IMR-90 (cell line): ENCODE measurements at regions not wholly inside any gene's neighbourhood (a gene's known extent, or its start where the extent isn't known, plus 50 kb on each side); places are given as distances from the start of the nearest gene placed in this dataset.

ENCODE experiments used
- ATAC-seq: fragments of 200-7000 bp; cut with Tn5 transposase; 2 replicates; pipeline ENCODE4 v1.9.1; 2020; ENCODE audit warnings: low read depth, mild to moderate bottlenecking, moderate library complexity
- BruUV-seq: library from RNA; stranded (reverse); fragments of 400-500 nt; replicated peaks from 2 replicates; lab custom pipeline; 2021; lab: Mats Ljungman, UMichigan
- CTCF ChIA-PET: fragments of 300-600 bp; formaldehyde crosslinking; extraction: SDS; loops from one replicate; lab custom pipeline; 2021; ENCODE audit warnings: antibody characterized with exemption; lab: Yijun Ruan, JAX
- POLR2A ChIA-PET: fragments of 300-600 bp; sonication (Branson Sonifier 250); formaldehyde crosslinking; loops from one replicate; lab custom pipeline; 2022; ENCODE audit warnings: antibody characterized with exemption; ENCODE audit not compliant: unreplicated experiment; lab: Charles Lee
- DNase-seq: peaks from one replicate; pipeline ENCODE4 v3.0.0; 2013
- H2AFZ ChIP-seq: replicated peaks from 2 replicates; pipeline ENCODE3; 2013; ENCODE audit warnings: low read length, mild to moderate bottlenecking; ENCODE audit not compliant: poor library complexity
- H2AK5ac ChIP-seq: 2 replicates; pipeline ENCODE4 v1.6.1; 2013; ENCODE audit warnings: low read depth, low read length, inconsistent platforms
- H2AK9ac ChIP-seq: replicated peaks from 2 replicates; pipeline ENCODE3; 2013; ENCODE audit warnings: mild to moderate bottlenecking, low read depth, low read length, moderate library complexity; ENCODE audit not compliant: poor library complexity
- H2BK120ac ChIP-seq: 2 replicates; pipeline ENCODE4 v1.6.1; 2013; ENCODE audit warnings: low read depth, low read length, inconsistent platforms
- H2BK15ac ChIP-seq: 3 replicates; pipeline ENCODE4 v1.6.1; 2013; ENCODE audit warnings: low read depth, low read length, inconsistent platforms
- H2BK20ac ChIP-seq: 2 replicates; pipeline ENCODE4 v1.6.1; 2013; ENCODE audit warnings: low read depth, mild to moderate bottlenecking, inconsistent platforms, low read length, moderate library complexity
- H2BK5ac ChIP-seq: 2 replicates; pipeline ENCODE4 v1.6.1; 2013; ENCODE audit warnings: mild to moderate bottlenecking, low read depth, low read length, inconsistent platforms; ENCODE audit not compliant: poor library complexity, severe bottlenecking
- H3K14ac ChIP-seq: replicated peaks from 2 replicates; pipeline ENCODE4 v1.6.1; 2013; ENCODE audit warnings: low read depth, low read length, inconsistent platforms
- H3K18ac ChIP-seq: 2 replicates; pipeline ENCODE4 v1.6.1; 2013; ENCODE audit warnings: low read depth, low read length, control low read depth
- H3K23ac ChIP-seq: 2 replicates; pipeline ENCODE4 v1.6.1; 2013; ENCODE audit warnings: low read depth, low read length, inconsistent platforms
- H3K27ac ChIP-seq: 2 replicates; pipeline ENCODE4 v1.5.1; 2013; ENCODE audit warnings: mild to moderate bottlenecking, control low read depth, low read length; ENCODE audit not compliant: insufficient read depth
- H3K27me3 ChIP-seq: 2 replicates; pipeline ENCODE4 v1.6.1; 2013; ENCODE audit warnings: low read length; ENCODE audit not compliant: control insufficient read depth, insufficient read depth
- H3K36me3 ChIP-seq: 2 replicates; pipeline ENCODE4 v1.6.1; 2013; ENCODE audit warnings: low read length, mixed read lengths; ENCODE audit not compliant: control insufficient read depth, insufficient read depth
- H3K4ac ChIP-seq: 2 replicates; pipeline ENCODE4 v1.6.1; 2013; ENCODE audit warnings: low read depth, low read length, inconsistent platforms
- H3K4me1 ChIP-seq: 2 replicates; pipeline ENCODE4 v1.6.1; 2013; ENCODE audit warnings: low read length, mixed read lengths; ENCODE audit not compliant: control insufficient read depth, insufficient read depth
- H3K4me2 ChIP-seq: 2 replicates; pipeline ENCODE4 v1.6.1; 2013; ENCODE audit warnings: low read depth, mild to moderate bottlenecking, control low read depth, low read length, moderate library complexity
- H3K4me3 ChIP-seq: 2 replicates; pipeline ENCODE4 v1.5.1; 2013; ENCODE audit warnings: low read depth, mild to moderate bottlenecking, control low read depth, low read length, moderate library complexity; ENCODE audit not compliant: insufficient read depth
- H3K56ac ChIP-seq: 2 replicates; pipeline ENCODE4 v1.6.1; 2013; ENCODE audit warnings: low read length, inconsistent platforms; ENCODE audit not compliant: insufficient read depth; ENCODE audit errors: extremely low read depth
- H3K79me1 ChIP-seq, 2 experiments: 2 replicates each; pipeline ENCODE4 v1.6.1; 2013; ENCODE audit warnings: low read length in 2 of 2, inconsistent platforms in 1 of 2, low read depth in 1 of 2
- H3K9ac ChIP-seq: 2 replicates; pipeline ENCODE4 v1.6.1; 2013; ENCODE audit warnings: low read depth, low read length, control low read depth
- H3K9me1 ChIP-seq: 2 replicates; pipeline ENCODE4 v1.6.1; 2013; ENCODE audit warnings: low read length, inconsistent platforms; ENCODE audit not compliant: insufficient read depth
- H3K9me3 ChIP-seq: 2 replicates; pipeline ENCODE4 v1.6.1; 2013; ENCODE audit warnings: low read length; ENCODE audit not compliant: control insufficient read depth, insufficient read depth
- H4K20me1 ChIP-seq: 2 replicates; pipeline ENCODE4 v1.6.1; 2013; ENCODE audit warnings: low read length, inconsistent platforms; ENCODE audit not compliant: insufficient read depth
- H4K5ac ChIP-seq: 2 replicates; pipeline ENCODE4 v1.6.1; 2013; ENCODE audit warnings: mild to moderate bottlenecking, low read depth, low read length, control low read depth
- H4K8ac ChIP-seq, 2 experiments: 2 replicates each; pipeline ENCODE4 v1.6.1; 2013; ENCODE audit warnings: low read depth in 2 of 2, low read length in 2 of 2, control low read depth in 1 of 2, inconsistent platforms in 1 of 2
- H4K91ac ChIP-seq: 2 replicates; pipeline ENCODE4 v1.6.1; 2013; ENCODE audit warnings: low read depth, low read length, inconsistent platforms; ENCODE audit not compliant: insufficient read depth
- BHLHE40 ChIP-seq: fragments of 150-350 bp; IDR thresholded peaks from 2 replicates; pipeline ENCODE4 v1.6.1; 2016; ENCODE audit warnings: mild to moderate bottlenecking, low read depth, low read length
- CEBPB ChIP-seq: IDR thresholded peaks from 2 replicates; pipeline ENCODE4 v1.6.1; 2012; ENCODE audit warnings: low read depth, low read length, improper control_type of control experiment
- CHD1 ChIP-seq: IDR thresholded peaks from 2 replicates; pipeline ENCODE4 v1.6.1; 2012; ENCODE audit warnings: low read depth, low read length, improper control_type of control experiment
- FOS ChIP-seq: fragments of 150-350 bp; IDR thresholded peaks from 2 replicates; pipeline ENCODE4 v1.6.1; 2016; ENCODE audit warnings: low read depth, low read length
- MAFK ChIP-seq: IDR thresholded peaks from 2 replicates; pipeline ENCODE4 v1.6.1; 2012; ENCODE audit warnings: low read depth, low read length, improper control_type of control experiment
- MAZ ChIP-seq: IDR thresholded peaks from 2 replicates; pipeline ENCODE4 v1.6.1; 2012; ENCODE audit warnings: low read depth, mild to moderate bottlenecking, low read length, improper control_type of control experiment, moderate library complexity, borderline replicate concordance
- MXI1 ChIP-seq: IDR thresholded peaks from 2 replicates; pipeline ENCODE4 v1.6.1; 2012; ENCODE audit warnings: low read depth, mild to moderate bottlenecking, low read length, moderate library complexity, borderline replicate concordance
- NFE2L2 ChIP-seq: fragments of 150-350 bp; IDR thresholded peaks from 2 replicates; pipeline ENCODE4 v1.6.1; 2016; ENCODE audit warnings: low read depth, mild to moderate bottlenecking, low read length
- POLR2A ChIP-seq: IDR thresholded peaks from 2 replicates; pipeline ENCODE4 v1.6.1; 2012; ENCODE audit warnings: mild to moderate bottlenecking, low read depth, low read length
- RAD21 ChIP-seq: IDR thresholded peaks from 2 replicates; pipeline ENCODE4 v1.6.1; 2012; ENCODE audit warnings: low read length, improper control_type of control experiment
- RCOR1 ChIP-seq: IDR thresholded peaks from 2 replicates; pipeline ENCODE4 v1.6.1; 2012; ENCODE audit warnings: mild to moderate bottlenecking, low read length, improper control_type of control experiment; ENCODE audit not compliant: insufficient replicate concordance
- RFX5 ChIP-seq: IDR thresholded peaks from 2 replicates; pipeline ENCODE4 v1.8.0; 2012; ENCODE audit warnings: low read depth, mild to moderate bottlenecking, low read length, moderate library complexity
- SMC3 ChIP-seq: fragments of 150-350 bp; IDR thresholded peaks from 2 replicates; pipeline ENCODE4 v1.6.1; 2016; ENCODE audit warnings: low read depth, mild to moderate bottlenecking, antibody characterized with exemption, low read length, moderate library complexity
- dilution Hi-C: fragments of 300-500 bp; cut with HindIII; formaldehyde crosslinking; loops from one replicate; pipeline ENCODE4 v1.14.3; 2018; ENCODE audit warnings: low sequenced_read_pairs; ENCODE audit not compliant: unreplicated experiment
- in situ Hi-C: fragments of 300-500 bp; cut with MboI; formaldehyde crosslinking; loops from 3 replicates; pipeline ENCODE4 v1.14.3; 2019; ENCODE audit warnings: low sequenced_read_pairs, inconsistent platforms, mixed read lengths
- intact Hi-C: fragments of 100-400 bp; cut with micrococcal nuclease; formaldehyde crosslinking; loops from 2 replicates; pipeline ENCODE4 v1.10.0; 2022
- TF ChIP-seq, protein P1 (sequence below): fragments of 150-350 bp; IDR thresholded peaks from 2 replicates; pipeline ENCODE4 v1.6.1; 2016; ENCODE audit warnings: low read depth, mild to moderate bottlenecking, low read length, moderate library complexity, borderline replicate concordance
- TF ChIP-seq, protein P2 (sequence below): conservative IDR thresholded peaks from 2 replicates; pipeline ENCODE4 v1.5.1; 2012; ENCODE audit warnings: mild to moderate bottlenecking, low read depth, low read length, improper control_type of control experiment
- TF ChIP-seq, protein P3 (sequence below): fragments of 150-350 bp; IDR thresholded peaks from 2 replicates; pipeline ENCODE4 v1.6.1; 2017; ENCODE audit warnings: mild to moderate bottlenecking, antibody characterized with exemption, low read length, low read depth

DNA sequence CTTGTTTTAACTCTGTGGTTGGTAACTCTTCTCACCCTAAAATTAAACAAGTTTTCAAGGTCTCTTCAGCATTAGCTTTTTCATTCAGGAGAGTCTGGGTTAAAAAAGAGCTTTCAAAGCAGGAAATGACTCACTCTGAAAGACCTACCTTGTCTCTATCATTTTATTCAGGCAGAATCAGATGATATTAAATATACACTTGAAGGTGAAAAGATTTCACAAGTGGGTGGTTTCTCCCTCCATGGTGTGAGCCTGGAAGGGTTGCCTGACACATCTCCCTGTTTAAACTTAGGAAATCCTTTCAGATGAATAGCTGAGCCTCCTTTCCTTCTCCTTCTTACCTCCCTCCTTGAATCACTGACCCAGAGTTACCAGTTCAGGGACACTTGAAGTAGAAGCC is 1402.0 kb upstream of the PIK3C3 start:
- peak overlapping the region; percentile 57; the same call in 1 of the 3 replicates for H2BK15ac ChIP-seq
- H3K4ac ChIP-seq: peak overlapping the region; percentile 33; the same call in 1 of the 2 replicates
- peak overlapping the region; percentile 68 for H2BK120ac ChIP-seq
- no peak overlapping the region for H2BK5ac ChIP-seq
- 0 out of 2 replicates have a peak overlapping the region, but pooled peaks have one; percentile 10 for H2AK5ac ChIP-seq
- in situ Hi-C loops: no loop called here
- H3K9me3 ChIP-seq: no peaks in the 10 kb centered on the region
- no peak for TF ChIP-seq MAFK
- TF ChIP-seq BHLHE40: no peak
- TF ChIP-seq, protein P1, sequence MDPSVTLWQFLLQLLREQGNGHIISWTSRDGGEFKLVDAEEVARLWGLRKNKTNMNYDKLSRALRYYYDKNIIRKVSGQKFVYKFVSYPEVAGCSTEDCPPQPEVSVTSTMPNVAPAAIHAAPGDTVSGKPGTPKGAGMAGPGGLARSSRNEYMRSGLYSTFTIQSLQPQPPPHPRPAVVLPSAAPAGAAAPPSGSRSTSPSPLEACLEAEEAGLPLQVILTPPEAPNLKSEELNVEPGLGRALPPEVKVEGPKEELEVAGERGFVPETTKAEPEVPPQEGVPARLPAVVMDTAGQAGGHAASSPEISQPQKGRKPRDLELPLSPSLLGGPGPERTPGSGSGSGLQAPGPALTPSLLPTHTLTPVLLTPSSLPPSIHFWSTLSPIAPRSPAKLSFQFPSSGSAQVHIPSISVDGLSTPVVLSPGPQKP: no peak
- no peak for TF ChIP-seq RFX5
- TF ChIP-seq RCOR1: no peak
- TF ChIP-seq, protein P2, sequence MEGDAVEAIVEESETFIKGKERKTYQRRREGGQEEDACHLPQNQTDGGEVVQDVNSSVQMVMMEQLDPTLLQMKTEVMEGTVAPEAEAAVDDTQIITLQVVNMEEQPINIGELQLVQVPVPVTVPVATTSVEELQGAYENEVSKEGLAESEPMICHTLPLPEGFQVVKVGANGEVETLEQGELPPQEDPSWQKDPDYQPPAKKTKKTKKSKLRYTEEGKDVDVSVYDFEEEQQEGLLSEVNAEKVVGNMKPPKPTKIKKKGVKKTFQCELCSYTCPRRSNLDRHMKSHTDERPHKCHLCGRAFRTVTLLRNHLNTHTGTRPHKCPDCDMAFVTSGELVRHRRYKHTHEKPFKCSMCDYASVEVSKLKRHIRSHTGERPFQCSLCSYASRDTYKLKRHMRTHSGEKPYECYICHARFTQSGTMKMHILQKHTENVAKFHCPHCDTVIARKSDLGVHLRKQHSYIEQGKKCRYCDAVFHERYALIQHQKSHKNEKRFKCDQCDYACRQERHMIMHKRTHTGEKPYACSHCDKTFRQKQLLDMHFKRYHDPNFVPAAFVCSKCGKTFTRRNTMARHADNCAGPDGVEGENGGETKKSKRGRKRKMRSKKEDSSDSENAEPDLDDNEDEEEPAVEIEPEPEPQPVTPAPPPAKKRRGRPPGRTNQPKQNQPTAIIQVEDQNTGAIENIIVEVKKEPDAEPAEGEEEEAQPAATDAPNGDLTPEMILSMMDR: no peak
- no peak for TF ChIP-seq MXI1
- TF ChIP-seq MAZ: no peak
- no peak for TF ChIP-seq NFE2L2
- no peak for TF ChIP-seq CEBPB
- no peak for TF ChIP-seq POLR2A
- TF ChIP-seq SMC3: no peak
- no peak for TF ChIP-seq RAD21
- TF ChIP-seq, protein P3, sequence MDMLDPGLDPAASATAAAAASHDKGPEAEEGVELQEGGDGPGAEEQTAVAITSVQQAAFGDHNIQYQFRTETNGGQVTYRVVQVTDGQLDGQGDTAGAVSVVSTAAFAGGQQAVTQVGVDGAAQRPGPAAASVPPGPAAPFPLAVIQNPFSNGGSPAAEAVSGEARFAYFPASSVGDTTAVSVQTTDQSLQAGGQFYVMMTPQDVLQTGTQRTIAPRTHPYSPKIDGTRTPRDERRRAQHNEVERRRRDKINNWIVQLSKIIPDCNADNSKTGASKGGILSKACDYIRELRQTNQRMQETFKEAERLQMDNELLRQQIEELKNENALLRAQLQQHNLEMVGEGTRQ: no peak
- TF ChIP-seq CHD1: no peak
- no peak for TF ChIP-seq FOS
- H3K23ac ChIP-seq: peak overlapping the region; percentile 40; the same call in 1 of the 2 replicates
- no peak overlapping the region for H2AFZ ChIP-seq
- peak overlapping the region; percentile 80 for H2BK20ac ChIP-seq
- peak overlapping the region in 1 of 2 experiments; percentile 40; a peak in 2 of 4 replicates for H4K8ac ChIP-seq
- peak overlapping the region; percentile 54 for H3K14ac ChIP-seq
- H3K9me1 ChIP-seq: peaks cover 6% of the 10 kb centered on the region; the same call in 1 of the 2 replicates
- H4K91ac ChIP-seq: peak overlapping the region; percentile 11; the same call in 1 of the 2 replicates
- H3K27me3 ChIP-seq: no peaks in the 10 kb centered on the region
- no peaks in the 10 kb centered on the region for H3K36me3 ChIP-seq
- ChIA-PET CTCF (interaction anchor here (0.8 to 1.1 kb wide), 2 partner anchors 10 to 22 kb away, joined by 3 read pairs; no protein-coding TSS in a partner anchor), POLR2A (no interaction called here)
- H3K4me1 ChIP-seq: peaks cover 14% of the 10 kb centered on the region
- dilution Hi-C loops: no loop called here
- no TSS peak for BruUV-seq
- no peak overlapping the region for H3K27ac ChIP-seq
- DNase-seq (peak; percentile 11), ATAC-seq (no peak)
- H3K18ac ChIP-seq: peak overlapping the region; percentile 67; the same call in 1 of the 2 replicates
- no peak overlapping the region; the same call in 1 of the 2 replicates for H3K4me2 ChIP-seq
- H3K9ac ChIP-seq: no peak overlapping the region
- peak overlapping the region; percentile 48; the same call in 1 of the 2 replicates for H3K56ac ChIP-seq
- H3K4me3 ChIP-seq: no peak overlapping the region
- no peaks in the 10 kb centered on the region for H4K20me1 ChIP-seq
- H2AK9ac ChIP-seq: no peak overlapping the region
- H3K79me1 ChIP-seq: no peaks in the 10 kb centered on the region
- H4K5ac ChIP-seq: no peak overlapping the region; the same call in 1 of the 2 replicates
- intact Hi-C loops: no loop called here
